A549 (cell line): ENCODE measurements at regions not wholly inside any gene's neighbourhood (a gene's known extent, or its start where the extent isn't known, plus 50 kb on each side); places are given as distances from the start of the nearest gene placed in this dataset.

Source experiments
- CTCF ChIP-seq: fragments of >200 bp; sonication (Bioruptor Twin); formaldehyde crosslinking; IDR thresholded peaks from 3 replicates; pipeline ENCODE4 v1.5.1; 2016
- EP300 ChIP-seq, 2 experiments: fragments of >200 bp; sonication (Bioruptor Twin); formaldehyde crosslinking; IDR thresholded peaks; 2 replicates in 1 of 2; 3 replicates in 1 of 2; pipeline ENCODE4 v1.6.1; 2016 to 2017

DNA sequence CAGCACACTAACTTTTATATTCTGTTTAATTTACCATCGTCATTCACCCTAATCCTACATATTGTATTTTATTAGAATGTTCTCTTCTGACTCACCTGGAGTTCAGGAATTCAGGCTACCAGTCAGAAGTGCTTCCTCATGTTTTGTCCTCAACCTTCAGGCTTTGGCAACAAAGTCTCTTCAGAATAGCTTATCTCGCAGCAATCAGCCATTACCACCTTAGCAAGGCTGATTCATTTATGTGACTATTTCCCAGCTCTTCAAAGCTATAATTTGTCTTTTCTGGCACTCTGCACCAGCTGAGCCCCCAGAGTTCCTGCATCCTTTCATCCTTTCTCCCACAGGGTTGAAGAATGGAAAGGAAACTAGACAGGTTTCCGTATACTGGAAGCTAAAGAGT is 365.5 kb upstream of the CDH18 start:
- TF ChIP-seq EP300 (IDR thresholded peaks at IDR 0.05) (no peak), CTCF (no peak)
